ENCODE measurements at regions not wholly inside any gene's neighbourhood (a gene's known extent, or its start where the extent isn't known, plus 50 kb on each side); places are given as distances from the start of the nearest gene placed in this dataset.
"Not testable (repeated sequence)": the region's sequence is repeated elsewhere in the genome, so short reads cannot be mapped to it uniquely, and the experiment has no call there.

DNA sequence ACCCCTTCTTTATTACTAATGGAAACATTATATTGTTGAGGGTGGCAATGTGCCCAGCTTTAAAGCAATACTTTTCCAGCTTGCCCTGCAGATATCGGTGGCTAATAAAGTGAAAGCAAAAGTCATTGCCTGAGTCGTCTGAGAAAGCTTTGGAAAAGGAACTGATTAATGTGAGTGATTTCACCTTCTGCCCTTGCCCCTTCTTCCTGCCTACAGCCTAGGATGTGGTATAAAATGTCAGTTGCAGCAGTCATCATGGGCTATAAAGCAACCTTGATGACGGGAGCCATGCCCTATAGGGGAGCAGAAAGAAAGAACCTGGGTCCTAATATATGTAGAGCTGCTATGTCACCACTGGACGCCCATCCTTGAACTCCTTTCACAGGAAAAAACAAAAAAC, 132.4 kb upstream of the USP9X start:
- DNase-seq, result no peak

DNA sequence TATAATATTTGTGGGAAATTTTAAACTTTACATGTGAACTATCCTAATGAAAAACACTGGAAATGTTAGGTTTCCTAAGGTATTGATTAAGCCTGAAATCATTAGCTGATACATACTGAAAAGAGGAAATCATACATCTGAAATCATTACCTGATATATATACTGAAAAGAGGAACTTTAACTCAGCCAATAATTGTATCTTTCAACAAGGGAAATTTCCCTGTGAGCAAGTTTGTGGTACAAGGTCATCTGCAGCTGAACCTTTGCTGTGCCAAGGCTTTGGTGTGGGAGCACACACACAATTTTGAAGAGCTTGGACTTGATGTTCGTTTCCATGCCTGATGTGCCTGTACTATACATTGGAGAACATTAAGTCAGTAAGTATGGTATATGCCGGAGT, 131.9 kb upstream of the USP9X start:
- no peak for DNase-seq

DNA sequence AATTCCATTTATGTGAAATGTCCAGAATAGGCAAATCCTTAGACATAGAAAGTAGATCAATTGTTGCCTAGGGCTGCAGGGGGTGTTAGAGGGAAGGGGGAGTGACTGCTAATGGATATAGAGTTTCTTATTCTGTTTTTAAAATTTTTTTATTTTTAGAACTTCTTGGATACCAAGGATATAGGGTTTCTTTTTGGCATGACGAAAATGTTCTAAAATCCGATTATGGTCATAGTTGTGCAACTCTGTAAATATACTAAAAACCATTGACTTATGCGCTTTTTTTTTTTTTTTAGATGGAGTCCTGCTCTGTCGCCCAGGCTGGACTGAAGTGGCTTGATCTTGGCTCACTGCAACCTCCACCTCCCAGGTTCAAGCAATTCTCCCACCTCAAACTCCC, 125.2 kb upstream of the USP9X start:
- DNase-seq, result no peak

DNA sequence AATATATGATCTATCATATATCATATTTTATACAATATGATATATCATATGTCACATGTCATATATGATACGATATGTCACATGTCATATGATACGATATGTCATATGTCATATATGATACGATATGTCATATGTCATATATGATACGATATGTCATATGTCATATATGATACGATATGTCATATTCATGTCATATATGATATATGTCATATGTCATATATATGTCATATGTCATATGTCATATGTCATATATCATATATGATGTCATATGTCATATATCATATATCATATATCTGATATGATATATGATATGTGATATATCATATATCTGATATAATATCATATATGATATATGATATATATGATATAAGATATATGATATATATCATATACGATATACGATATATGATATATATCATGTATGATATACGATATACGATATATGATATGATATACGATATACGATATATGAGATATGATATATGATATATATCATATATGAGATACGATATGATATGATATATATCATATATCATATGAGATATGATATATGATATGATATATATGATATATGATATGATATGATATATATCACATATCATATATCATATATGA, 122.3 kb upstream of the USP9X start:
- no peak for DNase-seq

DNA sequence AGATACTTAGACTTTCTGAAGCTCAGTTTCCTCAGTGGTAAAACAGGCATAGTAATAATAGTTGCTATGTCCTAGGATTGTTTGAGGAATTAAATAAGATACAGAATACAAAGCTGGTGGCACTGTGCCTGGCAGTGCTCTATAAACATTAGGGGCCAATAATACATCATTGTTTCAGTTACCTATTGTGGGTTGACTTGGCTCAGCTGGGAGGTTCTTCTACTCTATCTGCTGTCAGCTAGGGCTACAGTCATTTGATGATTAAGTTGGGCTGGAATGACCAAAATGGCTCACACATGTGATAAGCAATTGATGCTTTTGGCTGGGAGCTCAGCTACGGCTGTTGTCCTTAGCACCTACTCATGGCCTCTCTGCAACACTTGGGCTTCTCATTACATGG, 121.2 kb upstream of the USP9X start:
- no peak for DNase-seq

DNA sequence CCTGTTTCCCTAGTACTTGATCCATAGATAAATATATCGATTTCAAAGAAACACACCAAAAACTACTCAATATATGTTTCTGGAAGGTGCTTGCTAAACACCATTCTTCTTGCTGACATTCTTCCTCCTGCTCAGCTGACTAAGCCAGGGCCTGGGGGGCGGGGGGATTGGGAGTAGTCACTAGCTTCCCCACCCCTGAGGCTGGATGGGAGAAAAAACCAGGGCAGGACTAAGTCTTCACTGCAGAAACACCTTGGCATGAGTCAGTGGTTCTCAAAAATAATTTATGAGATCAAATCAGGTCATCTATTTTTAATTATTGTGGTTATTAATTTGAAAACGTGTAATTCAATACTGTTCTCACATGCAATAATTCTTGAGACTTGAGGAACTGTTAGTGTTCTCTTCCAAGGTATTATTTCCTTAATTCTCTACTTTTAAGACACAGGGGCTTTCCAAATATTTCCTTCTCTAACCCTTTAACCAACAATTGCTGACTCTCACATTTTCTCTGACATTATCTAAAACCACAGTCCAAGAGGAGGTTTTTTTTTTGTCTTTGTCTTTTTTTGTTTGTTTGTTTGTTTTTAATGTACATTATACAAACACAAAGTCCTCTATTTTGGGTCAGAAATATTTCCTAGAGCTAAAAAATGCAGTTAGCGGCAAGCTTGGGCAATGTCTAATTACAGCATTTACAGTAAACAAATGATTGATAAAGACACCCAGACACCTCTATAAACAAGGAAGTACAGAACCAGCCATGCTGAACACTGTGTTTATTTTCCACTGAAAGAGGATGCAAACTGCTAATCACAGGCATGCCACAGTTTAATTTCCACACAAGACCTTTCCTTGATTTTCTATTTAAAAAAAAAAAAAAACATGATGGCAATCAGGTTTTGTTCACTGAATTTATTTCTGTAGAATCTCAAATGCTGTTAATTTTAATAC, 120.3 kb upstream of the USP9X start:
- no peak for DNase-seq

DNA sequence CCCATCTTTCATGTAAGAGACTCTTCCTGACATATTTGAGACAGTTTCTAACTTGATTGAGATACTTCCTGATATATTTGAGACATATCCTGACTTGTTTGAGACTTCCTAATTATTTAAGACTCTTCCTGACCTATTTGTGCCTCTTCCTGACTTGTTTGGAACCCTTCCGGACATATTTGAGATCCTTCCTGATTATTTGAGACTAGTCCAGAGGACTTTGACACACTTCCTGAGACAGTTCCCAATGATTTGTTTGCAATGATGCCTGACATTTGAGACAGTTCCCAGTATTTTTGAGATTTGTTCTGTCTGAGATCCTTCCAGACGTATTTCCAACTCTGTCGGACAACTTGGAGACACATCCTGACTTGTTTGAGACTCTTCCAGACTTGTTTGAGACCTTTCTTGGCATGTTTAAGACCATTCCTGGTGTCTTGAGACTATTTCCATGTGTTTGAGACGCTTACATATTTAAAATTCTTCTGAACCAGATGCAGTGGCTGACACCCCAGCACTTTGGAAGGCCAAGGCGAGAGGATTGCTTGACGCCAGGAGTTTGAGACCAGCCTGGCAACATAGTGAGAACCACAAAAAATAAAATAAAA, 118.9 kb upstream of the USP9X start:
- no peak for DNase-seq

DNA sequence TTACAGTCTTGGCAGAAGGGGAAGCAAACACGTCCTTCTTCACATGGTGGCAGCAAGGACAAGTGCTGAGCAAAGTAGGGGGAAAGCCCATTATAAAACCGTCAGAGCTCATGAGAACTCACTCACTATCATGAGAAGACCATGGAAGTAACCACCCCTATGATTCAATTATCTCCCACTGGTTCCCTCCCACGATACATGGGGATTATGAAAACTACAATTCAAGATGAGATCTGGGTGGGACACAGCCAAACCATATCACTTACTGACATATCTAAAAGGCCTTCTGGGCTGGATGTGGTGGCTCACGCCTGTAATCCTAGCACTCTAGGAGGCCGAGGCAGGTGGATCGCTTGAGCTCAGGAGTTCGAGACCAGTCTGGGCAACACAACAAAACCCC, 117.1 kb upstream of the USP9X start:
- no peak for DNase-seq

DNA sequence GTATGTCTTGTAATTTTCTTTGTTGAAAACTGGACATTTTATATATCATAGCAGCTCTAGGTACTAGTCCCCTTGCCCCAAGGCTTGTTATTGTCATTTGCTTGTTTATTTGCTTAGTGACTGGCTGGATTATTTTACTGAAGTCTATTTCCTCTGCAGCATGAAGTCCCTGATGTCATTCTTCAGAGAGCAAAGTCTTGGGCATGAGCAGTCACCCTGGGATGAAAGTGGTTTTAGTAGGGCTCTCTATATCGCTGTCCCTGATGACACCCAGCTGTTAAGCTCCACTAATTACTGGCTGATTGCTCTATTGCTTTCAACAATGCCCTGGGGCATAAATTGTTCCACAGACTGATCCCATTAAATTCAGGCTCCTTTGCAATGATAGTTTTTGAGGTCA, 113.5 kb upstream of the USP9X start:
- no peak for DNase-seq

DNA sequence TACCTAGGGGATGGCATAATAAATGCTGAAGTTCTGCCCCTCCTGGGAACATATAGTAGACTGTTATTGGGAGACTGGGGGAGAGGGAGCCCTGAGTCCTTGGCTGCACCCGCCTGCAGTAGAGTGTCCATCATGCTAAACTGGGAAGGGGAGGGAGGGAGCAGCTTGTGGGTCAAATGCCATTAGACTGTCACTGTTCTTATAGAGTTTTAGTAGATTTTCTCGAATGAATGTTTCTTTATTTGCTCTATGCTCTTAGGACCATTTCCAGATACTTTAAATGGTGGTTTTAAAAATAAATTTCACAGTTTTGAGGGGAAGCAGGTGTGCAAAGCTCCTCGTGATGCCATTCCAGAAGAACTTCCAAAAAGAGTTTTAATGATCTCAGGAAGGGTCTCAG, 111.6 kb upstream of the USP9X start:
- no peak for DNase-seq

DNA sequence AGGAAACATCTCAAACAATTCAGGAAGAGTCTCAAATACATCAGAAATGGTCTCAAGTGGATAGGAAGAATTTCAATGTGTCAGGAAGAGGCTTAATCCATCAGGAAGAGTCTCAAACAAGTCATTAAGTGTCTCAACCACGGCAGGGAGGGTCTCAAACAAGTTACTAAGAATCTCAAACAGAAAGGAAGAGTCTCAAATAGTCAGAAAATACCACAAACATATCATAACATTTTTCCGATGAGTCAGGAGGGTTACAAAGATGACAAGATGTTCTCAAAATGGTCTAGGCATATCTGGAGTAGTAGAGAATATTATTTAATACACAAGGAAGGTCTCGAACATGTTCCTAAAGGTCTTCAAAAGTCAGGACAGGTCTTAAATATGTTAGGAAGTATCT, 109.3 kb upstream of the USP9X start:
- no peak for DNase-seq

DNA sequence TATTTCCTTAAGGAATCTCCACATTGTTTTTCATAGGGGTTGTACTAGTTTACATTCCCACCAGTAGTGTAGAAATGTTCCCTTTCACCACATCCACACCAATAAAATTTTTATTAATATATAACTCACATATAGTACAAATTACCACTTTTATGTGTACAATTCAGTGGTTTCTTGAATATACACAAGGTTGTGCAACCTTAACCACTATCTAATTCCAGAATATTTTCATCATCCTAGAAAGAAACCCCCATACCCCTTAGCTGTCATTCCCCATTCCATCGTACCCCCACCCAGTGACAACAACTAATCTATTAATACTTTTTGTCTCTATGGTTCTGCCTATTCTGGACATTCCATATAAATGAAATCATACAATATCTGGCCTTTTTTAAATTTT, 108.3 kb upstream of the USP9X start:
- no peak for DNase-seq

DNA sequence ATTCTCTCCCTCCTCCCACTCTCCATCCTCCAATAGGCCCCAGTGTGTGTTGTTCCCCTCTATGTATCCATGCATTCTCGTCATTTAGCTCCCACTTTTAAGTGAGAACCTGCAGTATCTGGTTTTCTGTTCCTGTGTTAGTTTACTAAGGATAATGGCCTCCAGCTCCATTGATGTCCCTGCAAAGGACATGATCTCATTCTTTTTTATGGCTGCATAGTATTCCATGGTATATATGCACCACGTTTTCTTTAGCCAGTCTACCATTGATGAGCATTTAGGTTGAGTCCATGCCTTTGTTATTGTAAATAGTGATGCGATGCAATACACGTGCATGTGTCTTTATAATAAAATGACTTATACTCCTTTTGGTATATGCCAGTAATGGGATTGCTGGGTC, 100.3 kb upstream of the USP9X start:
- no peak for DNase-seq

DNA sequence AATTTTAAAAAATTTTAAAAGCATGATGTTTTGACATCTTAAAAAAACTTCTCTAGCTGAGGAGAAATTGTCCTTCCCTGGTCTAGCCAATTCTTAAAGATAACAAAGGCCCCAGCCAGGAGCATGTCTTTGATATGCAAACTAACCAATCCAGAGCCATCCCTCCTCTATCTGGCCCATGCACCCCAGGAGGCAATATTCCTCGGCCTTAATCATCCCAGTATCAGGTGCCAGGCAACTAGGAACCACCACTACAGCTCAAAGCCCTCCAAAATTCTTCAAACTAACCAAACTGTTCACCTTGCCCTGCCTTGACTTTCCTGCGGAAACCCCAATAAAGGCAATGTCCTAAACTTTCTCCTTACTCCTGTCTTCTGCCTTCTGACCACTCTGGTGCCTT, 97.8 kb upstream of the USP9X start:
- no peak for DNase-seq

DNA sequence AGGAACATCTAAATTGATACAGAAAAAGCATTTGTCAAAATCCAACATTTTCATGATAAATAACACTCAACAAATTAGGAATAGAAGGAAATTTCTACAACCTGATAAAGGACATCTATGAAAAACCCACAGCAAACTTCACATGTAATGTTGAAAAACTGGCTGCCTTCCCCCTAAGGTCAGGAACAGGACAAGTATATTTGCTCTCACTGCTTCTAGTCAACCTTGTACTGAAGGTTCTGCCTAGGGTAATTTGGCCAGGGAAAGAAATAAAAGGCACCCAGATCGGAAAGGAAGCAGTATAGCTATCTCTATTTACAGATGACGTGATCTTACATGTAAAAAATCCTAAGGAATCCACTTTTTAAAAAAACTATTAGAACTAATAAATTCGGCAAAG, 97.1 kb upstream of the USP9X start:
- no peak for DNase-seq

DNA sequence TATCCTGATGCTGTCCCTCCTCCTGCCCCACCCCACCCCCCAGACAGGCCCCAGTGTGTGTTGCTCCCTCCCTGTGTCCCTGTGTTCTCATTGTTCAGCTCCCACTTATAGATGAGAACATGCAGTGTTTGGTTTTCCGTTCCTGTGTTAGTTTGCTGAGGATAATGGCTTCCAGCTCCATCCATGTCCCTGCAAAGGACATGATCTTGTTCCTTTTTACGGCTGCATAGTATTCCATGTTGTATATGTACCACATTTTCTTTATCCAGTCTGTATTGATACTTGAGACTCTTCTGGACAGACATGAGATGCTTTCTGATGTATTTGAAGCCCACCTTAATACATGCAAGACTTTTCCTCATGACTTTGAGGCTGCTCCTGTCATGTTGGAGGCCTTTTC, 91.8 kb upstream of the USP9X start:
- DNase-seq, result not testable (repeated sequence)

DNA sequence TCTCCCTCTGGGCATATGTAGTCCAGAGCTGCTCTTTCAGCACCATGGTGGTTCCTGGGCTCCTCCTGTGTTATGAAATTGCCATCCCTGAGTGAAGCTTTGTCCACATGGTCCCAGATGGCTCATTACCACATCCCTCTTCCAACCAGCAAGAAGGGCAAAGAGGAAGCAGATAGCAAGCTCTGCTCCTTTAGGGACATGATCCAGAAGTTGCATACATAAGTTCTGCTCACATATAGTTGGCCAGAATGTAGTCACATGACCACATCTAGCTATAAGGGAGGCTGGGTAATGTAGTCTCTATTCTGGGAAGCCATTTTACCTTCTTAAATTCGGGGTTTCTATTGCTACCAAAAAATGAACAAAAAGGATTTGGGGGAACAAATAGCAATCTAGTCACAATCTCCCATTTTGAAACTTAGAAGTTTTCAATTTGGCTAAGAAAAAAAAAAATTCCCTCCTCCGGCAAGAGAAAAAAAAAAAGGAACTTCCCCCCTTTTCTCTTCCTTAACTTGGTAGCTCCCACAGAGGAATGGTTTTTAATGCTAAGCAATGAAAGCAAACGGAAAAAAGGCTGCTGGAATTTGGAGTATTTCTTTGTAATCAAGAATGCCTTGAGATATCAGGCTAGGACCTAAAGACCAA, 88.2 kb upstream of the USP9X start:
- no peak for DNase-seq

DNA sequence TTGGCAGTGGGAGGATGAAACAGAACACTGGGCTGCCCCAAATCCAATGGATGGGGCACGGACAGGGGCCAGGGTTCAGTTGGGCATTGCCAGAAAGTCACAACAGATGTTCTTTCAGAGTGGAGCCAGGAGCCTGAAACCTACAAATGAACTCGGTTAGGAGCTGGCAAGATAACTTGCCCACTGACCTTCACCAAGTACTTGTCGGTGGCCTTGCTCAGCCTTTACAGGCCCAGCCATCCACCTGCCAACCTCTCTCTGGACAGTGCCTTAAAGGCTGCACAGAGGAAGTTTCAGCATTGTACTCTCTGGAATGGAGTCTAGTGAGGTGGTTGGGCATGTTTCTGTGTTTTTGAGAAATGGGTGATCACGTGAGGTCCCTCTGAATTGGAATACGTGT, 87.1 kb upstream of the USP9X start:
- DNase-seq, result no peak

DNA sequence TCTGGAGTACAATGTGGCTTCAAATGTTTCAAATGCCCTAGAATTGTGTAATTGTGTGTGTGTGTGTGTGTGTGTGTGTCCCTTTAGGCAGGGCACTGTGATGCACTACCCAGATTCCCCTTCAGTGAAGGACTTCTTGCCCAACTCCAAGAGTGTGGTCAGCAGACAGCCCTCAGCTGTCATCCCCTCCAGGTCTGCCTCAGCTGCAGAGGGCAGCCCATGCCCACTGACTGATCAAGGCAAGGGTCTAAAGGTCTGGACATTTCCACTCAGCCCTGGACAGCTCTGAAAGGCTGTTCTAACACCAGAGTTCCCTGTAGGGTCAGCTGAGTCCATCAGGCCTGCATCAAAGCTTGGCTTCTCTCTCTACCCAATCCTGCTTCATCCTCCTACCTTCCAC, 83.9 kb upstream of the USP9X start:
- DNase-seq, result no peak

DNA sequence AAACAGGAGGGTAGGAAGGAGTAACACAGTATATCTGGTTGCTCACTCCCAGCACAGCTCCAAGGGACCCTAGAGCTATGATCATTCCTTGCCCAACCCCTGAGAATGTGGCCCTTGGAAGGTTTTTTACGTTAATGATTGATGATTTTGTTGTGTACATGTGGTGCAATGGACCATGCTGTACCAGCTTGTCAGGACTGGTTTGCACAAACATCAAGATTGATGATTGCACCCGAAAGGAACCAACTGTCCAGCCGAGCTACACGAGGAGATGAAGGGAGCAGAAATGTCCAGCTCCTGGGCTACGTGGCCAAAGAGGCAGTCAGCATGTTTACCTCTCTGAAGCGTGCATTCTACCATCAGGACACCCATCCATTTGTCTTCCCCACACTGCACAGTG, 83.2 kb upstream of the USP9X start:
- no peak for DNase-seq

DNA sequence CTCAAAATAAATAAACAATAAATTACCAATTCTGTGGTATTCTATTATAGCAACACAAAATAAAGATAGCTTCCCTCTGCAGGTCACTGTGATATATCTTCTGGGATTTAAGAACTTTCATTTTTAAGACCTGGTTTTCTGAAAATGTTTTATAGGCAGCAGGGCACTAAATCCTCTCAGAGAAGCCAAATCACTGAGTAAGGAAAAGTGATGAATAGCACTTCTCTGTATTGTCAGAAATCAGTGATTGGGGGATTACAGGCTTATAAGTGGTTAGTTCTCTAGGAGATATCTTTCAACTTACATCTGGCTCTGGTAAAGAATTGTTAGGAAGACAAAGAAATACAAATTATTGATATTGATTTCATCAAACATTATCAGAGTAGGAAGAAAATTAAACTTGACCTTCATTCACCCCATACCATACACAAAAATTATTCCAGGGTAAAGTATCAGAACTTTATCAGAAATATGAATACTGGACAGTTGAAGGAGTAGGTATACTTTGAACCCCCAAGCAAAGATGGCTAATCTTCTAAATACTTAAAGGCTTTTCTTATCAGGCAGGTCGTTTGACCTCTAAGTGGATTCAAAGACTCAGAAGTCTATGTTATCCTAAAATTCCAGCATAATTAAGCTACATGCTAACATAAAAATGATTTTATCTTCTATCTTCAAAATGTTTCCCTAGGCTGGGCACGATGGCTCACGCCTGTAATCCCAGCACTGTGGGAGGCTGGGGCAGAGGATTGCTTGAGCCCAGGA, 81.6 kb upstream of the USP9X start:
- DNase-seq, result no peak

DNA sequence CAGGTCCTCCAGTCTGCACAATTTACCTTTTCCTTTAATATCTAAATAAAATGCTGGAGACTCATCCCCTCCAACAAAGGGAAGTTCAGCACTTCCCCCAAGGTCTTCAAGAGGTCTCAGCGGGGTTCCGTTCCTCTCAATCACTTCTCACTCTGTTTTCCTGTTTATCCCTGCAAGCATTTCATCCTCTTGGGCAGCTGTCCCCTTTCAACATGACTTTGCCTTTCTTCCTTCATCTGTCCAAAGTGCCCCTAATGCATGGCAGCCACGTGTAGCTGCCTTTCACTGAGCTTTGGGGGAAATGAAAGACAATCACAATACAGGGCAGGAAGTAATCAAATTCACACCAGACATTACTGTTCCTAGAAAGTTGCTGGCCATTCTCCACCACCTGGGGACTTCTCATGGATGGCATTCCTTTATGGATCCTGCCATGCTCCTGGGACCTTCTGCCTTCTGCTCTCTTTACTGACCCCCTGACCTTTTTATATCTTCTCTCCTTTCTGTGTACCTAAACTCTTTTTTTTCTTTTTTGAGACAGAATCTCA, 79.7 kb upstream of the USP9X start:
- DNase-seq, result no peak
